GM12864 (cell line): ENCODE measurements at regions not wholly inside any gene's neighbourhood (a gene's known extent, or its start where the extent isn't known, plus 50 kb on each side); places are given as distances from the start of the nearest gene placed in this dataset.

Source experiments
- DNase-seq: peaks from one replicate; pipeline ENCODE4 v3.0.0-alpha.2; 2011; ENCODE audit warnings: low read depth
- H3K4me3 ChIP-seq: 2 replicates; pipeline ENCODE4 v1.5.1; 2011; ENCODE audit warnings: mild to moderate bottlenecking, low read depth, low read length, control low read depth
- TF ChIP-seq, protein P1 (sequence below): IDR thresholded peaks from 2 replicates; pipeline ENCODE4 v1.5.1; 2011; ENCODE audit warnings: low read depth, mild to moderate bottlenecking, moderate library complexity, low read length, control low read depth, inconsistent platforms; ENCODE audit errors: missing control alignments

DNA sequence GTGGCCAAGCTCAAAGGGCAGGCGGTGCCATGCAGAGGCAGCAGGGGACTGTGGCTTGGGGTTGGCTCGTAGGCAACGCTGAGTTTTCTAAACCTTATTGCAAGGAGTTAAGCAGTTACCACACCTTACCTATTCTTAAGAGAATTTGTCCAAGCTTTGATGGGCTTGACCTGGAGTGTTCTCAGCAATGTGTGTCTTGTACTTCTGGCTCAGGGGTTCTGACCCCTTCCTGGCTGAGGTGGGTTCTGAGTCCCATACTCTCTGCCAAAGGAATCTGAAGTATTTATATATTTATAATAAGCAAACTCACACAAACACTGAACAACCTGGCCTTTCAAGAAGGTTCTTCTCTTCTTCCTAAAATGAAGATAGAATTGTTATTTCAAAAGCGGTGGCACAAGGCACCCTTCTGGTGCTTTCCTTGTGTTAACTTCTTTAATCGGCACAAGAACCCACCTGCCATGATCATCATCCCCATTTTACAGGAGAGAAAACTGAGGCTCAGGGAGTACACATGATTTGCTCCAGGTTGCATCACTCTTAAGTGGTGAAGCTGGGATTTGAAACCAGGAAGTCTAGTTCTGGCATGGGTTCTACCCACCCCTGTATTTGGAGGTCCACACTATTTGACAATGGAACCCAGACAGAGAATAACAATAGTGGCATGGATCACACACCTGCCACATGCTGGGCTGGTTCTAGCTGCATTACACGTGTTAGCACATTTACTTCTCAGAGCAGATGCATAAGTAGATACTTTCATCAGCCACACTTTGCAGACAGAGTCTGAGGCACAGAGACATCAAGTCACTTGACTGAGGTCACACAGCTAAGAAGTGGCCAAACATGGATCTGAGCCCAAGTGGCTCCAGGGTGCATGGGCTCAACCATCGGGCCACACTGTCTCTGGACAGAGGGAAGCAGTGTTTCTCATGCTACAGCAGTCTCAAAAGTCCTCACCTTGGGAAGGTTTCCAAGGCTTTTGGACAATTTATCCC lies 224.0 kb downstream of the AACS start:
- no peak for DNase-seq
- TF ChIP-seq, protein P1, sequence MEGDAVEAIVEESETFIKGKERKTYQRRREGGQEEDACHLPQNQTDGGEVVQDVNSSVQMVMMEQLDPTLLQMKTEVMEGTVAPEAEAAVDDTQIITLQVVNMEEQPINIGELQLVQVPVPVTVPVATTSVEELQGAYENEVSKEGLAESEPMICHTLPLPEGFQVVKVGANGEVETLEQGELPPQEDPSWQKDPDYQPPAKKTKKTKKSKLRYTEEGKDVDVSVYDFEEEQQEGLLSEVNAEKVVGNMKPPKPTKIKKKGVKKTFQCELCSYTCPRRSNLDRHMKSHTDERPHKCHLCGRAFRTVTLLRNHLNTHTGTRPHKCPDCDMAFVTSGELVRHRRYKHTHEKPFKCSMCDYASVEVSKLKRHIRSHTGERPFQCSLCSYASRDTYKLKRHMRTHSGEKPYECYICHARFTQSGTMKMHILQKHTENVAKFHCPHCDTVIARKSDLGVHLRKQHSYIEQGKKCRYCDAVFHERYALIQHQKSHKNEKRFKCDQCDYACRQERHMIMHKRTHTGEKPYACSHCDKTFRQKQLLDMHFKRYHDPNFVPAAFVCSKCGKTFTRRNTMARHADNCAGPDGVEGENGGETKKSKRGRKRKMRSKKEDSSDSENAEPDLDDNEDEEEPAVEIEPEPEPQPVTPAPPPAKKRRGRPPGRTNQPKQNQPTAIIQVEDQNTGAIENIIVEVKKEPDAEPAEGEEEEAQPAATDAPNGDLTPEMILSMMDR = no peak
- no peak overlapping the region for H3K4me3 ChIP-seq

DNA sequence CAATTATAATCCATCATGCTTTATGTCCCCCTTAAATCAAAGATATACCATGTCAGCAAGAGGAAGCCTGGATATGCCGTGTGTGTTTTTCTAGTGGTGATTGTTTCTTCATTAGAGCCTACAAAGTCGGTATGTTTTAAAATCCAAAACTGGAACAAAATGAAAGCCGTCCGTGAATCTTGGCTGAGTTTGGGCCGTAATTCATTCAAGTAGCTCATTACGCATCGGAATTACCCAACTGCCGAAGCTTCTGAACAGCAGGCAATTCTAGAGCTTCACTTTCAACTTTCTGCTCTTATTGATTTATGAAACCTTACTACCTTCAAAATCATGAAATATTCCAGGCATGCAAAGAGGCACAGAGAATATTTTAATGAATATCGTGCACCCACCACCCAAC lies 224.7 kb downstream of the AACS start:
- H3K4me3 ChIP-seq = no peak overlapping the region
- DNase-seq = no peak
- TF ChIP-seq, protein P1 = no peak

- no peak for DNase-seq
- TF ChIP-seq, protein P1 = no peak
- H3K4me3 ChIP-seq = no peak overlapping the region
Measured at GRCh38 chr12:125292700-125293099, 227.5 kb downstream of the AACS start.

DNA sequence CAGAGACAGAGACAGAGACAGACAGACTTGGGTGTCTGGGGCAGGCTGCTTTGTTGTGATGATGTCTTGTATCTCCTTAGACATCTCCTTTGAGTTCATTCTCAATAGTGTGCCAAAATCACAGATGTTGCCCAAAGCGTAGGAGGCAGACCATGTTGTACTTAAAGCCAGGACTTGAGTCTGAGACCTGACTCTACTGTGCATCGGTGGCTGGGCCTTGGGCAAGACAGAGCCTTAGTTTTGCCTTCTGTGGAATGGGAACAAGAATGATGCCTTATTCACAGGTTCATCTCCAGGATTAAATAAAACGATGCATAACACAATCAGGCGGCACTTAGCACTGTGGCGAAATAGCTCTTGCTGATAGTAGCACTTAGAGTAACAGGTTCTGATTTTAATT lies 230.3 kb downstream of the AACS start:
- H3K4me3 ChIP-seq = no peak overlapping the region
- TF ChIP-seq, protein P1 = no peak
- no peak for DNase-seq

- TF ChIP-seq, protein P1 = no peak
- DNase-seq = no peak
- no peak overlapping the region for H3K4me3 ChIP-seq
Measured at GRCh38 chr12:125296701-125297100, 231.5 kb downstream of the AACS start.

GRCh38 chr12:125299840-125300239 lies 234.6 kb downstream of the AACS start:
- H3K4me3 ChIP-seq = no peak overlapping the region
- TF ChIP-seq, protein P1 = no peak
- DNase-seq = no peak
